HEK293T (cell line): ENCODE measurements at regions not wholly inside any gene's neighbourhood (a gene's known extent, or its start where the extent isn't known, plus 50 kb on each side); places are given as distances from the start of the nearest gene placed in this dataset.

ENCODE experiments used
- ARNT ChIP-seq: fragments of 450-650 bp; IDR thresholded peaks from 2 replicates; pipeline ENCODE4 v1.6.1; 2017; ENCODE audit warnings: mild to moderate bottlenecking
- BHLHE40 ChIP-seq: fragments of 450-650 bp; IDR thresholded peaks from 2 replicates; pipeline ENCODE4 v1.6.1; 2016; ENCODE audit warnings: mild to moderate bottlenecking, moderate library complexity, borderline replicate concordance
- CTBP1 ChIP-seq: fragments of 450-650 bp; IDR thresholded peaks from 2 replicates; pipeline ENCODE4 v1.6.1; 2016; ENCODE audit warnings: borderline replicate concordance
- ELF4 ChIP-seq: fragments of 450-650 bp; IDR thresholded peaks from 2 replicates; pipeline ENCODE4 v1.6.1; 2017; ENCODE audit warnings: antibody characterized with exemption
- FOXM1 ChIP-seq: fragments of 450-650 bp; IDR thresholded peaks from 2 replicates; pipeline ENCODE4 v1.6.1; 2017; ENCODE audit warnings: mild to moderate bottlenecking, borderline replicate concordance
- HDGF ChIP-seq: fragments of 450-650 bp; IDR thresholded peaks from 2 replicates; pipeline ENCODE4 v1.6.1; 2017; ENCODE audit warnings: antibody characterized with exemption, borderline replicate concordance
- L3MBTL2 ChIP-seq: fragments of 450-650 bp; conservative IDR thresholded peaks from 2 replicates; pipeline ENCODE4 v1.6.1; 2016; ENCODE audit warnings: mild to moderate bottlenecking
- LEF1 ChIP-seq: fragments of 450-650 bp; IDR thresholded peaks from 2 replicates; pipeline ENCODE4 v1.6.1; 2017; ENCODE audit warnings: mild to moderate bottlenecking, borderline replicate concordance
- NFRKB ChIP-seq: fragments of 450-650 bp; IDR thresholded peaks from 2 replicates; pipeline ENCODE4 v1.6.1; 2016; ENCODE audit warnings: mild to moderate bottlenecking, moderate library complexity
- SUZ12 ChIP-seq: fragments of 450-650 bp; IDR thresholded peaks from 2 replicates; pipeline ENCODE4 v1.6.1; 2016; ENCODE audit warnings: mild to moderate bottlenecking
- TARDBP ChIP-seq: fragments of 450-650 bp; IDR thresholded peaks from 2 replicates; pipeline ENCODE4 v1.6.1; 2016
- ZNF384 ChIP-seq: fragments of 450-650 bp; IDR thresholded peaks from 2 replicates; pipeline ENCODE4 v1.6.1; 2016
- TF ChIP-seq, protein P1 (sequence below): fragments of 450-650 bp; IDR thresholded peaks from 2 replicates; pipeline ENCODE4 v1.6.1; 2016

DNA sequence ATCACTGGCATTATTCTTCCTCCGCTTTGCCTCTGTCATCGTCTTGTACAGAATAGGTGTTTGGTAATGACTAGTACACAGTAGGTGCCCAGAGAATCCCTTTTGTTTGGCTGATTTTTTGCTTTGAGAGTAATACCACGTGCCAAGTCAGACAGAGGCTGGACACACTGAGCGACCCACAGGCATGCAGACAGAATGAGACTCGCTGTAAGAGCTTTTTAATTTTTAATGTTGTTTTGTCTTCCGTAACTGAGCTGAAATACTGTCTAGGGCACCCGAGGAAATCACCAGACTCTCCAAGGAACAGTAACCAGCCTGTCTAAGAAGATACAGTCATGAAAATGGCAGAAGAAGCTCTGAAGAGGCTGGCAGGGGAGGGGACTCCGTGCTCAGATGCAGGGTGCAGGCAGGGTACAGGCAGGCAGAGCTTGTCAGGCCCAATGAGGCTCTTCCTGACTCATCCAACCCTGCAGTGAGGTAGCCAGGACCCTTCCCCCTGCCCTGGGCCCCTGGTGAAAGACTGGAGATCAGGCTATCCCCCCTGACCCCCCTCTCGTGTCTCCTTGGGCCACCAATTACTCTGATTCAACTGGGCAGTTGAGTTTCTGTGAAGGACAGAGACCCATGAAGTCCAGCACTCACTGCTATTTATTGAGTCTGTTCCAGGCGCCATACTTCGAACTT lies 60.1 kb upstream of the ECE1 start:
- TF ChIP-seq TARDBP = no peak
- TF ChIP-seq L3MBTL2 = no peak
- TF ChIP-seq HDGF = no peak
- no peak for TF ChIP-seq LEF1
- TF ChIP-seq ZNF384 = no peak
- TF ChIP-seq NFRKB = no peak
- TF ChIP-seq, protein P1, sequence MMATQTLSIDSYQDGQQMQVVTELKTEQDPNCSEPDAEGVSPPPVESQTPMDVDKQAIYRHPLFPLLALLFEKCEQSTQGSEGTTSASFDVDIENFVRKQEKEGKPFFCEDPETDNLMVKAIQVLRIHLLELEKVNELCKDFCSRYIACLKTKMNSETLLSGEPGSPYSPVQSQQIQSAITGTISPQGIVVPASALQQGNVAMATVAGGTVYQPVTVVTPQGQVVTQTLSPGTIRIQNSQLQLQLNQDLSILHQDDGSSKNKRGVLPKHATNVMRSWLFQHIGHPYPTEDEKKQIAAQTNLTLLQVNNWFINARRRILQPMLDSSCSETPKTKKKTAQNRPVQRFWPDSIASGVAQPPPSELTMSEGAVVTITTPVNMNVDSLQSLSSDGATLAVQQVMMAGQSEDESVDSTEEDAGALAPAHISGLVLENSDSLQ = no peak
- no peak for TF ChIP-seq CTBP1
- TF ChIP-seq BHLHE40 = no peak
- TF ChIP-seq ARNT = no peak
- no peak for TF ChIP-seq SUZ12
- no peak for TF ChIP-seq ELF4
- no peak for TF ChIP-seq FOXM1
